ENCODE measurements at regions not wholly inside any gene's neighbourhood (a gene's known extent, or its start where the extent isn't known, plus 50 kb on each side); places are given as distances from the start of the nearest gene placed in this dataset.

GRCh38 chr13:40452038-40452666, 214.3 kb downstream of the FOXO1 start:
- no peak for DNase-seq (ENCODE audit: low spot score)
- TF ChIP-seq CTCF (IDR thresholded peaks at IDR 0.05; ENCODE audit: extremely low read depth, missing control alignments) = no peak

DNA sequence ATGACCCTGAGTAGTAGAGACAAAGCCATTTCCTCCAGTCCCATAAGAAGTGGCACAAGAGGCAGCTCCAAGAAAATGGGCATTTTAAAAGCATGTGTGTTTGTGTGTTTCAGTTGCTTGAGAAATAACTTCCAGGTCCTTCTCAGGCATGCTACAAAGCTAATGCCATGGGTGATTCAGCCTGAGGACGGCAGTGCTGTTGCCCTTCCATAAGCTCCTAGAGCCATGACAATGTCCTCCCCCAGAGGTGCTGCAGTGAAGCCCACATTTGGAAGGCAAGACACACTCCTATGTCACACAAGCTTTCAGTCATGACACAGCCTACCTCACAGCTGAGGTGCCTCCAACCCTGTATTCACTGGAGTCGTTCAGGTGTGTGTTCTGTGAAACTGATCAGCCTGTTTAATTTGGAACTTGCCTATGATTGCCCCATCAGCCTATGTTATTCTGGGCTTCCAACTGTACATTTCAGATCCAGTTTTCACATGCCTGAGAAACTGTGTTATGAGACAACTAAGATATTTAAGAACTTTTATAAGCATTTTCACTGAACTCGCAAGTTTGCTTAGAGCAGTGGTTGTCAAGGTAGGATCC, 213.6 kb downstream of the FOXO1 start:
- no peak for DNase-seq (ENCODE audit: low spot score)
- TF ChIP-seq CTCF (IDR thresholded peaks at IDR 0.05; ENCODE audit: extremely low read depth, missing control alignments) = no peak

DNA sequence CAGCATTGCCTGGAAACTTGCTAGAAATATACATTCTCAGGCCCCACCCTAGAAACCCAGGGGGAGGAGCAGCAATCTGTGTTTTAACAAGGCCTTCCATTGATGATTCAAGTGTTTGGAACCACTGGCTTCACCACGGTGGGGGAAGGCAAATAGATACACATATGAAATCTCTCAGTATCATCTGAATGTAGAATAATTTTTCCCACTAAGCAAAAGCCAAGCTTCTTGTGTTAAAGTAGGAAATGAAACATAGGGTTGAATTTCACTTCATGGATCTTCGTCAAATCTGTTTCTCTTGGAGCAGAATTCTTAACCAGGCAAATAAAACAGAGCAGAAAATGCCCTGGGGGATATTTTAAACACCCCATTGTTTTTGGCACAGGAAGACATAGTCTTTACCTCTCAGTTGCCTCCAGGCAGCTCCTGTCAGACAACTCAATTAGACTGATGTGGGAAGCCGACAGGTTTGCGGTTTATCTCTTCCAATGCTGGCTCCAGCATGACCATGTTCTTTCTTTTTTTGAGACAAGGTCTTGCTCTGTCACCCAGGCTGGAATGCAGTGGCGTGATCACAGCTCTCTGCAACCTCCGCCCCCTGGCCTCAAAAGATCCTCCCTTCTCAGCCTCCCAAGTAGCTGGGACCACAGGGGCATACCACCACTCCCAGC, 213.0 kb downstream of the FOXO1 start:
- DNase-seq (ENCODE audit: low spot score) = no peak

GRCh38 chr13:40456397-40456953, 210.0 kb downstream of the FOXO1 start:
- no peak for TF ChIP-seq CTCF (IDR thresholded peaks at IDR 0.05; ENCODE audit: extremely low read depth, missing control alignments)
- DNase-seq (ENCODE audit: low spot score) = no peak

More for the DNA sequence above, 213.0 kb downstream of the FOXO1 start:
- TF ChIP-seq CTCF (IDR thresholded peaks at IDR 0.05; ENCODE audit: extremely low read depth, missing control alignments) = no peak

- TF ChIP-seq CTCF (IDR thresholded peaks at IDR 0.05; ENCODE audit: extremely low read depth, missing control alignments) = no peak
Measured at GRCh38 chr13:40456979-40457553, 209.4 kb downstream of the FOXO1 start.

DNA sequence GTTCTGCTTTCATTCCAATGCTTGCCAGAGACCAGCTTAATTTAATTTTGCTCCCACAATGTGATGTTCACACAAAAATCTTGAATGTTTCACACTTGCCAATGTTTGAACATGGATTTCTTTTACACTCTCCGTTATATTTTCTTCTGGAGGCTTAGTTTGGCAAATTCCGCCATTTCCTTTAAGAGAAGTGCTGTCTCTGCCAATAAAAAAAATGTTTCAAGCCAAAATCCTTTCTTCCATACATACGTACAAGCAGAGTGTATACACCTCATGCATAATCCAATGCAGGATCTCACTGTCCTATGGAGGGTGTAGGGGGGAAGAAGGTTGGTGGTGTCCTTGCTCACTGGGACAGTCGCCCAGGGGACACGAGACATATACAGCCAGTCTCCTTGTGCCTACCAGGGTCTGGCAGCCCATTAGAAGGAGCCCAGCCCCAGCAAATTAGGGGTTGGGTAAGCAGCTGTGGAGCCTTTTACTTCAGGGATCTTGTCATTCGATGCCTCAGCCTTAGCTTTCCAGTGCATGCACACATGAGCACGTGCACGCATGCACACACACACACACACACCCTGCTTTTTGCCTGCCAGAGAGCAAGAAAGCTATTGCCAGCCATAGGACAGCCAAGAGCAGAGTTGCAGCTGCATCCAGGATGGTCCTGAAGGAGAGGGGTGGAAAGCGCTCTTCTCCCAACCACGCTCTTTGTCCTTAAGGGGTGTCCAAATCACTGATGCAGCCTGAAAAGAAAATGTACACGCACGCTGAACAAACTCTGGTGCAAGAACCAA, 208.3 kb downstream of the FOXO1 start:
- no peak for TF ChIP-seq CTCF (IDR thresholded peaks at IDR 0.05; ENCODE audit: extremely low read depth, missing control alignments)
- DNase-seq (ENCODE audit: low spot score) = no peak

More at GRCh38 chr13:40456979-40457553, 209.4 kb downstream of the FOXO1 start:
- no peak for DNase-seq (ENCODE audit: low spot score)

Measured in GM20000 (cell line).